HepG2 (cell line): ENCODE measurements at regions not wholly inside any gene's neighbourhood (a gene's known extent, or its start where the extent isn't known, plus 50 kb on each side); places are given as distances from the start of the nearest gene placed in this dataset.

Source experiments
- ATAC-seq: fragments of 200-7000 bp; cut with Tn5 transposase; 3 replicates; pipeline ENCODE4 v1.9.1; 2020; ENCODE audit warnings: mild to moderate bottlenecking, moderate library complexity
- BruUV-seq: library from RNA; stranded (reverse); fragments of 400-500 nt; replicated peaks from 2 replicates; lab custom pipeline; 2021; lab: Mats Ljungman, UMichigan
- CTCF ChIA-PET: fragments of 300-600 bp; formaldehyde crosslinking; extraction: SDS; loops from one replicate; lab custom pipeline; 2021; ENCODE audit warnings: low total read pairs, inconsistent platforms, low intra/inter-chr PET ratio; lab: Yijun Ruan, JAX
- POLR2A ChIA-PET: fragments of 350-600 bp; sonication (Branson Sonifier 250); formaldehyde crosslinking; loops from one replicate; lab custom pipeline; 2020; ENCODE audit warnings: antibody characterized with exemption, inconsistent platforms; lab: Yijun Ruan, JAX
- DNase-seq: peaks from one replicate; pipeline ENCODE4 v3.0.0-alpha.2; 2015; ENCODE audit warnings: low spot score
- FAIRE-seq: peaks from 3 replicates; lab custom pipeline; 2011; peaks lifted over from hg19 to GRCh38; lab: Jason Lieb, UNC
- H2AFZ ChIP-seq: one replicate; pipeline ENCODE4 v1.6.1; 2011; ENCODE audit warnings: low read length, inconsistent platforms
- H3K27ac ChIP-seq: fragments of 300-600 bp; 3 replicates; pipeline ENCODE4 v1.8.0; 2011; ENCODE audit warnings: mixed run types, mild to moderate bottlenecking, mixed read lengths, low read length, inconsistent platforms; ENCODE audit not compliant: insufficient read depth; ENCODE audit errors: extremely low read length
- H3K27me3 ChIP-seq, 2 experiments: fragments of 200-600 bp in 1 of 2; 2 replicates in 1 of 2; 3 replicates in 1 of 2; pipeline versions ENCODE4 v1.6.0 to v1.8.0; 2011; ENCODE audit warnings: low read length in 2 of 2, mild to moderate bottlenecking in 2 of 2, moderate library complexity in 2 of 2, inconsistent platforms in 1 of 2; ENCODE audit not compliant: insufficient read depth in 2 of 2, control insufficient read depth in 1 of 2
- H3K36me3 ChIP-seq, 2 experiments: fragments of 200-600 bp in 1 of 2; replicated peaks in 1 of 2; 2 replicates in 1 of 2; 3 replicates in 1 of 2; pipeline versions ENCODE4 v1.5.1 to v1.8.0; 2011; ENCODE audit warnings: low read length in 2 of 2, inconsistent platforms in 1 of 2; ENCODE audit not compliant: insufficient read depth in 2 of 2, control insufficient read depth in 1 of 2
- H3K4me1 ChIP-seq: 2 replicates; pipeline ENCODE4 v1.5.1; 2012; ENCODE audit warnings: low read length, inconsistent platforms; ENCODE audit not compliant: insufficient read depth
- H3K4me2 ChIP-seq: 2 replicates; pipeline ENCODE4 v1.6.0; 2011; ENCODE audit warnings: low read depth, low read length, inconsistent platforms
- H3K4me3 ChIP-seq, 3 experiments: fragments of 200-600 bp in 1 of 3; sonication (generic), shearing (Covaris generic) in 1 of 3; replicated peaks in 1 of 3; 2 replicates each; pipeline ENCODE4 v1.5.1; 2011 to 2016; ENCODE audit warnings: low read length in 3 of 3, inconsistent platforms in 2 of 3, low read depth in 2 of 3, mild to moderate bottlenecking in 2 of 3, control low read depth in 1 of 3, mixed read lengths in 1 of 3; ENCODE audit not compliant: insufficient read depth in 1 of 3
- H3K79me2 ChIP-seq: one replicate; pipeline ENCODE4 v1.6.1; 2011; ENCODE audit warnings: low read length, inconsistent platforms; ENCODE audit not compliant: insufficient read depth
- H3K9ac ChIP-seq: 2 replicates; pipeline ENCODE4 v1.6.0; 2011; ENCODE audit warnings: mild to moderate bottlenecking, low read depth, low read length, inconsistent platforms; ENCODE audit not compliant: insufficient read depth
- H3K9me3 ChIP-seq: 2 replicates; pipeline ENCODE4 v1.5.1; 2012; ENCODE audit warnings: mild to moderate bottlenecking, low read length
- H4K20me1 ChIP-seq: 2 replicates; pipeline ENCODE4 v1.6.0; 2011; ENCODE audit warnings: inconsistent platforms, mild to moderate bottlenecking, low read length, moderate library complexity; ENCODE audit not compliant: insufficient read depth
- DNMT1 ChIP-seq: sonication (generic); formaldehyde crosslinking; IDR thresholded peaks from 2 replicates; pipeline ENCODE4 v1.5.1; 2020; ENCODE audit warnings: mild to moderate bottlenecking, missing genetic modification reagents
- GLI4 ChIP-seq: sonication (generic); formaldehyde crosslinking; IDR thresholded peaks from 2 replicates; pipeline ENCODE4 v1.5.1; 2020; ENCODE audit warnings: missing genetic modification reagents, mild to moderate bottlenecking, moderate library complexity, borderline replicate concordance
- HMGA1 ChIP-seq: sonication (generic); formaldehyde crosslinking; conservative IDR thresholded peaks from 2 replicates; pipeline ENCODE4 v1.4.0; 2020; ENCODE audit warnings: missing genetic modification reagents
- NR2F6 ChIP-seq, 2 experiments: IDR thresholded peaks; 2 replicates each; pipeline ENCODE4 v1.6.1; 2016; ENCODE audit warnings: antibody characterized with exemption in 1 of 2, mild to moderate bottlenecking in 1 of 2
- POLR2A ChIP-seq, 2 experiments: IDR thresholded peaks; 2 replicates each; pipeline ENCODE4 v1.6.1; 2011; ENCODE audit warnings: low read depth in 2 of 2, low read length in 2 of 2, mild to moderate bottlenecking in 1 of 2, moderate library complexity in 1 of 2; ENCODE audit not compliant: insufficient read depth in 1 of 2
- POLR2G ChIP-seq: fragments of 200-400 bp; formaldehyde crosslinking; IDR thresholded peaks from 2 replicates; pipeline ENCODE4 v1.6.1; 2018; ENCODE audit warnings: mild to moderate bottlenecking, low read depth, low read length, moderate library complexity
- RXRA ChIP-seq: sonication (generic); formaldehyde crosslinking; IDR thresholded peaks from 2 replicates; pipeline ENCODE4 v1.5.1; 2020; ENCODE audit warnings: missing genetic modification reagents
- ZNF30 ChIP-seq: sonication (generic); formaldehyde crosslinking; IDR thresholded peaks from 2 replicates; pipeline ENCODE4 v1.5.0; 2020; ENCODE audit warnings: mild to moderate bottlenecking, missing genetic modification reagents
- ZNF775 ChIP-seq: sonication (generic); formaldehyde crosslinking; IDR thresholded peaks from 2 replicates; pipeline ENCODE4 v1.4.0; 2020; ENCODE audit warnings: missing genetic modification reagents, mild to moderate bottlenecking, moderate library complexity, borderline replicate concordance
- WGBS: methylation state at CpG from one replicate; pipeline ENCODE4 v1.1.6; 2017; ENCODE audit warnings: low lambda C conversion rate; 5-methylcytosine and 5-hydroxymethylcytosine counted together
- in situ Hi-C: cut with HindIII; loops from 2 replicates; pipeline ENCODE4 v1.10.0; 2017; ENCODE audit warnings: low pct_unique_long_range_greater_than_20kb; ENCODE audit not compliant: extremely low pct_ligation_motif_present
- intact Hi-C: fragments of 100-400 bp; cut with micrococcal nuclease; formaldehyde crosslinking; loops from one replicate; pipeline ENCODE4 v1.10.0; 2022; ENCODE audit not compliant: unreplicated experiment
- TF ChIP-seq, protein P1 (sequence below): sonication (generic); formaldehyde crosslinking; IDR thresholded peaks from 2 replicates; pipeline ENCODE4 v1.4.0; 2020; ENCODE audit warnings: missing genetic modification reagents, mild to moderate bottlenecking, borderline replicate concordance
- TF ChIP-seq, protein P2 (sequence below): sonication (generic); formaldehyde crosslinking; IDR thresholded peaks from 2 replicates; pipeline ENCODE4 v1.4.0; 2020; ENCODE audit warnings: missing genetic modification reagents, borderline replicate concordance
- TF ChIP-seq, protein P3 (sequence below): IDR thresholded peaks from 2 replicates; pipeline ENCODE4 v1.6.1; 2016; ENCODE audit warnings: low read depth, missing genetic modification reagents, missing compliant biosample characterization

DNA sequence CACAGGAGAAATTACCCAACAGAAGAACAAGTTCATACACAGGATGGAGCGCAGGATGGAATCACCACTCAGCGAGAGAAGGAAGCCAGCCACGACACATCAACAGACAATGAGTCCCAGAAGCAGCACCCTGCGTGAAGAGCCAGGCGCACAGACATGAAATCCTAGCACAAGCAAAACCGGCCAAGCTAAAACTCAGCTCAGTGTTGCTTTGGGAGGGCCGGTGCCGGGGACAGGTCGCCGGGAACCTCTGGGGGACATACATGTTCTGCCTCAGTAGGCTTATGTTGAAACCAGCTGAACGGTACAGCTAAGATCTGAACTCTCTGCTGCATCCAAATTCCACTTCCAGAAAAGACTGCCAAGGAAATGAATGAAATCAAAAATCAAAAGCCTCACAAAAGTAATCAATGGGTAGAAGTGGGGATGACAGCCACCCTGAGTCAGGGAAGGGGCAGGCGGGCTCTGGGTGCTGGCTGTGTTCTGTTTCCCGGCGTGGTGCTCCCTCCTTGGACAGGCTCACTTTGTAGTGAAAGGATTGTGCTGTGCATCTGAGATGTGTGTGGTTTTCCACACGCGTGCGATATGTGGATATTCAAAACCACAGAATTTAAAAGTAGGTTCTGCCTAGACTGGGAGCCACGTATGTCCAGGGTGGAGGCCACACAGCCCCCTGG, 114.7 kb downstream of the PDGFA start:
- FAIRE-seq (no peak), DNase-seq (no peak)
- POLR2A ChIA-PET = no interaction called here
- TF ChIP-seq RXRA (CRISPR knock-in tag) (no peak), POLR2G (no peak), ZNF775 (CRISPR knock-in tag) (no peak), GLI4 (CRISPR knock-in tag) (no peak), NR2F6 (IDR thresholded peaks at IDR 0.05) (no peak), NR2F6 (CRISPR knock-in tag; IDR thresholded peaks at IDR 0.05) (no peak), HMGA1 (no peak), POLR2A (IDR thresholded peaks at IDR 0.05; ENCODE audit: insufficient read depth in 1 of 2, low read depth in 2 of 2, low read length in 2 of 2) (no peak), ZNF30 (CRISPR knock-in tag) (no peak), DNMT1 (no peak)
- TF ChIP-seq, protein P1, sequence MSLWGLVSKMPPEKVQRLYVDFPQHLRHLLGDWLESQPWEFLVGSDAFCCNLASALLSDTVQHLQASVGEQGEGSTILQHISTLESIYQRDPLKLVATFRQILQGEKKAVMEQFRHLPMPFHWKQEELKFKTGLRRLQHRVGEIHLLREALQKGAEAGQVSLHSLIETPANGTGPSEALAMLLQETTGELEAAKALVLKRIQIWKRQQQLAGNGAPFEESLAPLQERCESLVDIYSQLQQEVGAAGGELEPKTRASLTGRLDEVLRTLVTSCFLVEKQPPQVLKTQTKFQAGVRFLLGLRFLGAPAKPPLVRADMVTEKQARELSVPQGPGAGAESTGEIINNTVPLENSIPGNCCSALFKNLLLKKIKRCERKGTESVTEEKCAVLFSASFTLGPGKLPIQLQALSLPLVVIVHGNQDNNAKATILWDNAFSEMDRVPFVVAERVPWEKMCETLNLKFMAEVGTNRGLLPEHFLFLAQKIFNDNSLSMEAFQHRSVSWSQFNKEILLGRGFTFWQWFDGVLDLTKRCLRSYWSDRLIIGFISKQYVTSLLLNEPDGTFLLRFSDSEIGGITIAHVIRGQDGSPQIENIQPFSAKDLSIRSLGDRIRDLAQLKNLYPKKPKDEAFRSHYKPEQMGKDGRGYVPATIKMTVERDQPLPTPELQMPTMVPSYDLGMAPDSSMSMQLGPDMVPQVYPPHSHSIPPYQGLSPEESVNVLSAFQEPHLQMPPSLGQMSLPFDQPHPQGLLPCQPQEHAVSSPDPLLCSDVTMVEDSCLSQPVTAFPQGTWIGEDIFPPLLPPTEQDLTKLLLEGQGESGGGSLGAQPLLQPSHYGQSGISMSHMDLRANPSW (CRISPR knock-in tag) = no peak
- TF ChIP-seq, protein P2, sequence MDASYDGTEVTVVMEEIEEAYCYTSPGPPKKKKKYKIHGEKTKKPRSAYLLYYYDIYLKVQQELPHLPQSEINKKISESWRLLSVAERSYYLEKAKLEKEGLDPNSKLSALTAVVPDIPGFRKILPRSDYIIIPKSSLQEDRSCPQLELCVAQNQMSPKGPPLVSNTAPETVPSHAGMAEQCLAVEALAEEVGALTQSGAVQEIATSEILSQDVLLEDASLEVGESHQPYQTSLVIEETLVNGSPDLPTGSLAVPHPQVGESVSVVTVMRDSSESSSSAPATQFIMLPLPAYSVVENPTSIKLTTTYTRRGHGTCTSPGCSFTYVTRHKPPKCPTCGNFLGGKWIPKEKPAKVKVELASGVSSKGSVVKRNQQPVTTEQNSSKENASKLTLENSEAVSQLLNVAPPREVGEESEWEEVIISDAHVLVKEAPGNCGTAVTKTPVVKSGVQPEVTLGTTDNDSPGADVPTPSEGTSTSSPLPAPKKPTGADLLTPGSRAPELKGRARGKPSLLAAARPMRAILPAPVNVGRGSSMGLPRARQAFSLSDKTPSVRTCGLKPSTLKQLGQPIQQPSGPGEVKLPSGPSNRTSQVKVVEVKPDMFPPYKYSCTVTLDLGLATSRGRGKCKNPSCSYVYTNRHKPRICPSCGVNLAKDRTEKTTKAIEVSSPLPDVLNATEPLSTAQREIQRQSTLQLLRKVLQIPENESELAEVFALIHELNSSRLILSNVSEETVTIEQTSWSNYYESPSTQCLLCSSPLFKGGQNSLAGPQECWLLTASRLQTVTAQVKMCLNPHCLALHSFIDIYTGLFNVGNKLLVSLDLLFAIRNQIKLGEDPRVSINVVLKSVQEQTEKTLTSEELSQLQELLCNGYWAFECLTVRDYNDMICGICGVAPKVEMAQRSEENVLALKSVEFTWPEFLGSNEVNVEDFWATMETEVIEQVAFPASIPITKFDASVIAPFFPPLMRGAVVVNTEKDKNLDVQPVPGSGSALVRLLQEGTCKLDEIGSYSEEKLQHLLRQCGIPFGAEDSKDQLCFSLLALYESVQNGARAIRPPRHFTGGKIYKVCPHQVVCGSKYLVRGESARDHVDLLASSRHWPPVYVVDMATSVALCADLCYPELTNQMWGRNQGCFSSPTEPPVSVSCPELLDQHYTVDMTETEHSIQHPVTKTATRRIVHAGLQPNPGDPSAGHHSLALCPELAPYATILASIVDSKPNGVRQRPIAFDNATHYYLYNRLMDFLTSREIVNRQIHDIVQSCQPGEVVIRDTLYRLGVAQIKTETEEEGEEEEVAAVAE (CRISPR knock-in tag) = no peak
- TF ChIP-seq, protein P3, sequence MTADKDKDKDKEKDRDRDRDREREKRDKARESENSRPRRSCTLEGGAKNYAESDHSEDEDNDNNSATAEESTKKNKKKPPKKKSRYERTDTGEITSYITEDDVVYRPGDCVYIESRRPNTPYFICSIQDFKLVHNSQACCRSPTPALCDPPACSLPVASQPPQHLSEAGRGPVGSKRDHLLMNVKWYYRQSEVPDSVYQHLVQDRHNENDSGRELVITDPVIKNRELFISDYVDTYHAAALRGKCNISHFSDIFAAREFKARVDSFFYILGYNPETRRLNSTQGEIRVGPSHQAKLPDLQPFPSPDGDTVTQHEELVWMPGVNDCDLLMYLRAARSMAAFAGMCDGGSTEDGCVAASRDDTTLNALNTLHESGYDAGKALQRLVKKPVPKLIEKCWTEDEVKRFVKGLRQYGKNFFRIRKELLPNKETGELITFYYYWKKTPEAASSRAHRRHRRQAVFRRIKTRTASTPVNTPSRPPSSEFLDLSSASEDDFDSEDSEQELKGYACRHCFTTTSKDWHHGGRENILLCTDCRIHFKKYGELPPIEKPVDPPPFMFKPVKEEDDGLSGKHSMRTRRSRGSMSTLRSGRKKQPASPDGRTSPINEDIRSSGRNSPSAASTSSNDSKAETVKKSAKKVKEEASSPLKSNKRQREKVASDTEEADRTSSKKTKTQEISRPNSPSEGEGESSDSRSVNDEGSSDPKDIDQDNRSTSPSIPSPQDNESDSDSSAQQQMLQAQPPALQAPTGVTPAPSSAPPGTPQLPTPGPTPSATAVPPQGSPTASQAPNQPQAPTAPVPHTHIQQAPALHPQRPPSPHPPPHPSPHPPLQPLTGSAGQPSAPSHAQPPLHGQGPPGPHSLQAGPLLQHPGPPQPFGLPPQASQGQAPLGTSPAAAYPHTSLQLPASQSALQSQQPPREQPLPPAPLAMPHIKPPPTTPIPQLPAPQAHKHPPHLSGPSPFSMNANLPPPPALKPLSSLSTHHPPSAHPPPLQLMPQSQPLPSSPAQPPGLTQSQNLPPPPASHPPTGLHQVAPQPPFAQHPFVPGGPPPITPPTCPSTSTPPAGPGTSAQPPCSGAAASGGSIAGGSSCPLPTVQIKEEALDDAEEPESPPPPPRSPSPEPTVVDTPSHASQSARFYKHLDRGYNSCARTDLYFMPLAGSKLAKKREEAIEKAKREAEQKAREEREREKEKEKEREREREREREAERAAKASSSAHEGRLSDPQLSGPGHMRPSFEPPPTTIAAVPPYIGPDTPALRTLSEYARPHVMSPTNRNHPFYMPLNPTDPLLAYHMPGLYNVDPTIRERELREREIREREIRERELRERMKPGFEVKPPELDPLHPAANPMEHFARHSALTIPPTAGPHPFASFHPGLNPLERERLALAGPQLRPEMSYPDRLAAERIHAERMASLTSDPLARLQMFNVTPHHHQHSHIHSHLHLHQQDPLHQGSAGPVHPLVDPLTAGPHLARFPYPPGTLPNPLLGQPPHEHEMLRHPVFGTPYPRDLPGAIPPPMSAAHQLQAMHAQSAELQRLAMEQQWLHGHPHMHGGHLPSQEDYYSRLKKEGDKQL (CRISPR knock-in tag) = no peak

More for the DNA sequence above, 114.7 kb downstream of the PDGFA start:
- no TSS peak for BruUV-seq
- no peaks in the 10 kb centered on the region for H3K36me3 ChIP-seq
- no peak for ATAC-seq
- H3K27me3 ChIP-seq = peaks cover 14 to 71% of the 10 kb centered on the region in 2 experiments
- no peaks in the 10 kb centered on the region for H3K9me3 ChIP-seq
- H3K4me1 ChIP-seq = peaks cover 29% of the 10 kb centered on the region
- H3K9ac ChIP-seq = no peak overlapping the region
- no peak overlapping the region for H3K27ac ChIP-seq
- H3K4me2 ChIP-seq = no peak overlapping the region
- H4K20me1 ChIP-seq = no peaks in the 10 kb centered on the region
- H3K79me2 ChIP-seq = no peaks in the 10 kb centered on the region
- intact Hi-C loops (no loop called here), in situ Hi-C loops (no loop called here)
- no peak overlapping the region for H2AFZ ChIP-seq
- 69% methylated on average over 16 of the region's 18 CpGs for WGBS
- H3K4me3 ChIP-seq = no peak overlapping the region
- CTCF ChIA-PET = no interaction called here
